ENCODE measurements at regions not wholly inside any gene's neighbourhood (a gene's known extent, or its start where the extent isn't known, plus 50 kb on each side); places are given as distances from the start of the nearest gene placed in this dataset.

- Histone ChIP-seq H3K4me3 (ENCODE audit: low read depth in 2 of 2, low read length in 1 of 2) (no peak overlapping the region), H3K9ac (no peak overlapping the region), H4K20me1 (ENCODE audit: insufficient read depth) (no peaks in the 10 kb centered on the region), H3K36me3 (replicated peaks in 1 of 2; ENCODE audit: control insufficient read depth in 1 of 2, insufficient read depth in 2 of 2, low read length in 1 of 2) (no peaks in the 10 kb centered on the region), H3K9me3 (no peaks in the 10 kb centered on the region), H3K27me3 (ENCODE audit: insufficient read depth) (no peaks in the 10 kb centered on the region), H3K27ac (ENCODE audit: low read depth in 2 of 2, low read length in 1 of 2) (peak overlapping the region in 1 of 2 experiments; percentile 16; a peak in 1 of 4 replicates), H3K4me2 (no peak overlapping the region), H2AFZ (ENCODE audit: low read depth) (no peak overlapping the region), H3K9me2 (no peaks in the 10 kb centered on the region), H3K4me1 (ENCODE audit: control insufficient read depth in 1 of 2, insufficient read depth in 2 of 2, low read depth in 1 of 2, low read length in 1 of 2) (no peaks in the 10 kb centered on the region), H3F3A (replicated peaks; ENCODE audit: insufficient read depth) (no peaks in the 10 kb centered on the region), H3K79me2 (ENCODE audit: insufficient read depth) (no peaks in the 10 kb centered on the region)
- no peak for TF ChIP-seq RXRA (IDR thresholded peaks at IDR 0.05; ENCODE audit: borderline replicate concordance, low read depth)
- POLR2A ChIA-PET: no interaction called here
- CTCF ChIA-PET: interaction anchor here (1.2 kb wide), 1 partner anchor 147 kb away, joined by 3 read pairs; no protein-coding TSS in a partner anchor
- DNase-seq: no peak
- 30% methylated on average over 4 of the region's 4 CpGs for WGBS (ENCODE audit: low lambda C conversion rate)
These were observed 142.0 kb downstream of the SLC17A6 start for GRCh38 chr11:22479971-22480720.

GRCh38 chr11:22479208-22479607 lies 141.0 kb downstream of the SLC17A6 start:
- H3F3A ChIP-seq (replicated peaks; ENCODE audit: insufficient read depth): no peaks in the 10 kb centered on the region
- DNase-seq: no peak
- H3K79me2 ChIP-seq (ENCODE audit: insufficient read depth): no peaks in the 10 kb centered on the region
- WGBS (ENCODE audit: low lambda C conversion rate): 47% methylated on average over 1 of the region's 1 CpG
- TF ChIP-seq RAD21 (IDR thresholded peaks at IDR 0.05; ENCODE audit: low read length): no peak
- no peak for TF ChIP-seq FOXM1 (IDR thresholded peaks at IDR 0.05; ENCODE audit: low read depth)
- no peak for TF ChIP-seq TAF1 (IDR thresholded peaks at IDR 0.05; ENCODE audit: borderline replicate concordance, low read depth, low read length)
- TF ChIP-seq RFX5 (IDR thresholded peaks at IDR 0.05; ENCODE audit: low read length): no peak
- no peak for TF ChIP-seq EP300 (IDR thresholded peaks at IDR 0.05; ENCODE audit: borderline replicate concordance in 1 of 2, low read depth in 1 of 2, low read length in 1 of 2)
- no peak for TF ChIP-seq SIN3A (IDR thresholded peaks at IDR 0.05; ENCODE audit: borderline replicate concordance, low read depth, low read length)
- TF ChIP-seq GABPA (IDR thresholded peaks at IDR 0.05; ENCODE audit: low read depth): no peak
- no peak overlapping the region for H3K4me3 ChIP-seq (ENCODE audit: low read depth in 2 of 2, low read length in 1 of 2)
- H4K20me1 ChIP-seq (ENCODE audit: insufficient read depth): no peaks in the 10 kb centered on the region
- no peaks in the 10 kb centered on the region for H3K36me3 ChIP-seq (replicated peaks in 1 of 2; ENCODE audit: control insufficient read depth in 1 of 2, insufficient read depth in 2 of 2, low read length in 1 of 2)
- no peak overlapping the region for H3K4me2 ChIP-seq
- no peak overlapping the region for H2AFZ ChIP-seq (ENCODE audit: low read depth)
- H3K4me1 ChIP-seq (ENCODE audit: control insufficient read depth in 1 of 2, insufficient read depth in 2 of 2, low read depth in 1 of 2, low read length in 1 of 2): no peaks in the 10 kb centered on the region
- H3K27ac ChIP-seq (ENCODE audit: low read depth in 2 of 2, low read length in 1 of 2): no peak overlapping the region
- POLR2A ChIA-PET: no interaction called here
- CTCF ChIA-PET: interaction anchor here (1.2 kb wide), 1 partner anchor 146 kb away, joined by 3 read pairs; no protein-coding TSS in a partner anchor
- H3K9me3 ChIP-seq: no peaks in the 10 kb centered on the region
- no peak overlapping the region for H3K9ac ChIP-seq
- no peaks in the 10 kb centered on the region for H3K9me2 ChIP-seq
- H3K27me3 ChIP-seq (ENCODE audit: insufficient read depth): no peaks in the 10 kb centered on the region

DNA sequence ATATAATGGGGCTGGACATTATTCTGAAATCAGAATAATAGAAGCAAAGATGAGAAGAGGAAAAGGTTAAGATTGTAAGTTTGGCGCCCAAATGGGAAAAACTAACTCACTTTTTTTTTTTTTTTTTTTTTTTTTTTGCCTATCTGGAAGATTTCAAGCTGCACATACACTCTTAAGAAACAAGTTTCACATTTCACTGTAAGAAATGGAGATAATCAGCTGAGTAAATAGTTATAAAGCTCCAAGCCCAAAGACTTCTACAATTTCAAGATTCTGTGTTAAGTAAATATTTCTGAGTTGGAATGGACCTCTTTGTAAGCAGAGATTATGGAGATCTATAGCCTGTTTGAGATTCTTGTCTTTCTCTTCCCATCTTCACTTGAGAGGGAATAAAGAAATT lies 140.0 kb downstream of the SLC17A6 start:
- CTCF ChIA-PET: no interaction called here
- TF ChIP-seq GATA2 (CRISPR knock-in tag; IDR thresholded peaks at IDR 0.05) (no peak), CTCF (IDR thresholded peaks at IDR 0.05) (no peak), TCF12 (IDR thresholded peaks at IDR 0.05) (no peak), EP300 (IDR thresholded peaks at IDR 0.05; ENCODE audit: borderline replicate concordance in 1 of 2, low read depth in 1 of 2, low read length in 1 of 2) (no peak), JUND (IDR thresholded peaks at IDR 0.05) (no peak)
- TF ChIP-seq, protein P1, sequence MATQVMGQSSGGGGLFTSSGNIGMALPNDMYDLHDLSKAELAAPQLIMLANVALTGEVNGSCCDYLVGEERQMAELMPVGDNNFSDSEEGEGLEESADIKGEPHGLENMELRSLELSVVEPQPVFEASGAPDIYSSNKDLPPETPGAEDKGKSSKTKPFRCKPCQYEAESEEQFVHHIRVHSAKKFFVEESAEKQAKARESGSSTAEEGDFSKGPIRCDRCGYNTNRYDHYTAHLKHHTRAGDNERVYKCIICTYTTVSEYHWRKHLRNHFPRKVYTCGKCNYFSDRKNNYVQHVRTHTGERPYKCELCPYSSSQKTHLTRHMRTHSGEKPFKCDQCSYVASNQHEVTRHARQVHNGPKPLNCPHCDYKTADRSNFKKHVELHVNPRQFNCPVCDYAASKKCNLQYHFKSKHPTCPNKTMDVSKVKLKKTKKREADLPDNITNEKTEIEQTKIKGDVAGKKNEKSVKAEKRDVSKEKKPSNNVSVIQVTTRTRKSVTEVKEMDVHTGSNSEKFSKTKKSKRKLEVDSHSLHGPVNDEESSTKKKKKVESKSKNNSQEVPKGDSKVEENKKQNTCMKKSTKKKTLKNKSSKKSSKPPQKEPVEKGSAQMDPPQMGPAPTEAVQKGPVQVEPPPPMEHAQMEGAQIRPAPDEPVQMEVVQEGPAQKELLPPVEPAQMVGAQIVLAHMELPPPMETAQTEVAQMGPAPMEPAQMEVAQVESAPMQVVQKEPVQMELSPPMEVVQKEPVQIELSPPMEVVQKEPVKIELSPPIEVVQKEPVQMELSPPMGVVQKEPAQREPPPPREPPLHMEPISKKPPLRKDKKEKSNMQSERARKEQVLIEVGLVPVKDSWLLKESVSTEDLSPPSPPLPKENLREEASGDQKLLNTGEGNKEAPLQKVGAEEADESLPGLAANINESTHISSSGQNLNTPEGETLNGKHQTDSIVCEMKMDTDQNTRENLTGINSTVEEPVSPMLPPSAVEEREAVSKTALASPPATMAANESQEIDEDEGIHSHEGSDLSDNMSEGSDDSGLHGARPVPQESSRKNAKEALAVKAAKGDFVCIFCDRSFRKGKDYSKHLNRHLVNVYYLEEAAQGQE (IDR thresholded peaks at IDR 0.05; ENCODE audit: low read depth, low read length): no peak
- 50% methylated on average over 1 of the region's 1 CpG for WGBS (ENCODE audit: low lambda C conversion rate)
- H3K27ac ChIP-seq (ENCODE audit: low read depth in 2 of 2, low read length in 1 of 2): no peak overlapping the region
- H2AFZ ChIP-seq (ENCODE audit: low read depth): no peak overlapping the region
- no peaks in the 10 kb centered on the region for H3F3A ChIP-seq (replicated peaks; ENCODE audit: insufficient read depth)
- H3K9me3 ChIP-seq: no peaks in the 10 kb centered on the region
- no peaks in the 10 kb centered on the region for H3K4me1 ChIP-seq (ENCODE audit: control insufficient read depth in 1 of 2, insufficient read depth in 2 of 2, low read depth in 1 of 2, low read length in 1 of 2)
- no peak overlapping the region for H3K4me2 ChIP-seq
- DNase-seq: no peak
- POLR2A ChIA-PET: no interaction called here
- H3K36me3 ChIP-seq (replicated peaks in 1 of 2; ENCODE audit: control insufficient read depth in 1 of 2, insufficient read depth in 2 of 2, low read length in 1 of 2): no peaks in the 10 kb centered on the region
- H3K9ac ChIP-seq: no peak overlapping the region
- H4K20me1 ChIP-seq (ENCODE audit: insufficient read depth): no peaks in the 10 kb centered on the region
- H3K4me3 ChIP-seq (ENCODE audit: low read depth in 2 of 2, low read length in 1 of 2): no peak overlapping the region
- H3K9me2 ChIP-seq: no peaks in the 10 kb centered on the region
- H3K27me3 ChIP-seq (ENCODE audit: insufficient read depth): no peaks in the 10 kb centered on the region
- H3K79me2 ChIP-seq (ENCODE audit: insufficient read depth): no peaks in the 10 kb centered on the region

Measured in SK-N-SH (cell line).